SK-N-SH (cell line): ENCODE measurements at regions not wholly inside any gene's neighbourhood (a gene's known extent, or its start where the extent isn't known, plus 50 kb on each side); places are given as distances from the start of the nearest gene placed in this dataset.

ENCODE experiments used
- CTCF ChIP-seq: fragments of 200-600 bp; sonication (generic); IDR thresholded peaks from 2 replicates; pipeline ENCODE4 v1.6.1; 2017; ENCODE audit warnings: antibody characterized with exemption, mild to moderate bottlenecking, moderate library complexity
- FOXM1 ChIP-seq: IDR thresholded peaks from 2 replicates; pipeline ENCODE4 v1.4.0; 2012; ENCODE audit warnings: low read depth, mild to moderate bottlenecking
- MXI1 ChIP-seq: IDR thresholded peaks from 2 replicates; pipeline ENCODE4 v1.6.1; 2012; ENCODE audit warnings: mild to moderate bottlenecking, low read depth, low read length, improper control_type of control experiment
- YY1 ChIP-seq: IDR thresholded peaks from 2 replicates; pipeline ENCODE4 v1.4.0; 2012; ENCODE audit warnings: low read depth, mild to moderate bottlenecking

DNA sequence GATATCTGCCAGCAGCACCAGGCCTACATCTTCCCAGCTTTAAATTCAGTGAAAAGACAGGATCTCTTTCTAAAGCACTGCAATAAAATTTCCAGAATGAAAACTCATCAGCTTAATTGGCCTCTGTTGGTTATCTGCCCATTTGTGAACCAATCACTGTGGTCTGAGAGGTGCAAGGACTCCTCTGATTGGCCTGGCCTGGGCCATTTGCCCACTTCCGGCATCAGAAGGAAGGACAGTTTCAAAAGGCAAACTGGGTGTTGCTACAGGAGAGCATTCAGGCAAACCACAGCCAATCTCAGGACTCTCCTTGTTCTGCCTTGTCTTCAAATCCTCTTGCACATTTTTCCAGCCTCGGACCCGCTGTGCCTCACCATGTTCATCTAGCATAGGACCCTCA, 163.9 kb upstream of the CCDC150 start:
- TF ChIP-seq CTCF, result no peak
- no peak for TF ChIP-seq MXI1
- TF ChIP-seq FOXM1, result no peak
- TF ChIP-seq YY1, result no peak
